Esophagus muscularis mucosa (tissue), 4 donors: ENCODE measurements at regions not wholly inside any gene's neighbourhood (a gene's known extent, or its start where the extent isn't known, plus 50 kb on each side); places are given as distances from the start of the nearest gene placed in this dataset.
"Not testable (repeated sequence)": the region's sequence is repeated elsewhere in the genome, so short reads cannot be mapped to it uniquely, and the experiment has no call there.

ENCODE experiments used
- DNase-seq: peaks from one replicate; pipeline ENCODE4 v3.0.0-alpha.2; 2017; ENCODE audit errors: extremely low spot score
- H3K27ac ChIP-seq, 4 donors: fragments of 200-600 bp; sonication (generic); replicated peaks in 1 of 4; 1 replicate in 3 of 4; 2 replicates in 1 of 4; pipeline ENCODE4 v1.5.1; 2016 to 2019; ENCODE audit warnings: mild to moderate bottlenecking in 1 of 4
- H3K27me3 ChIP-seq, 4 donors: fragments of 200-600 bp; sonication (generic); one replicate each; pipeline versions ENCODE4 v1.5.1 to v1.6.0; 2016 to 2019
- H3K36me3 ChIP-seq, 4 donors: fragments of 200-600 bp; sonication (generic); one replicate each; pipeline ENCODE4 v1.5.1; 2016 to 2019
- H3K4me1 ChIP-seq, 4 donors: fragments of 200-600 bp; sonication (generic); one replicate each; pipeline ENCODE4 v1.5.1; 2016 to 2019
- H3K4me3 ChIP-seq, 4 donors: fragments of 200-600 bp; sonication (generic); 1 replicate in 2 of 4; 2 replicates in 2 of 4; pipeline ENCODE4 v1.5.1; 2016 to 2019; ENCODE audit warnings: mild to moderate bottlenecking in 4 of 4, moderate library complexity in 1 of 4
- H3K9me3 ChIP-seq, 4 donors: fragments of 200-600 bp; sonication (generic); 1 replicate in 3 of 4; 2 replicates in 1 of 4; pipeline ENCODE4 v1.5.1; 2016 to 2019
- EP300 ChIP-seq: sonication (generic); formaldehyde crosslinking; IDR thresholded peaks from one replicate; pipeline ENCODE4 v1.6.1; 2017; ENCODE audit warnings: antibody characterized with exemption
- POLR2A ChIP-seq: fragments of 450-650 bp; IDR thresholded peaks from one replicate; pipeline ENCODE4 v1.6.1; 2017; ENCODE audit warnings: antibody characterized with exemption, moderate library complexity, mild to moderate bottlenecking, low read depth
- POLR2AphosphoS5 ChIP-seq, 2 donors: sonication (generic); formaldehyde crosslinking; IDR thresholded peaks; one replicate each; pipeline ENCODE4 v1.6.1; 2017; ENCODE audit warnings: antibody characterized with exemption in 2 of 2
- WGBS: methylation state at CpG from one replicate; pipeline ENCODE4 v1.1.5; 2018; 5-methylcytosine and 5-hydroxymethylcytosine counted together
- intact Hi-C: fragments of 100-400 bp; cut with DNase I; formaldehyde crosslinking; loops from one replicate; pipeline ENCODE4 v1.15.1; 2023
- TF ChIP-seq, protein P1 (sequence below), 3 experiments: fragments of 200-600 bp in 2 of 3; fragments of 450-650 bp in 1 of 3; sonication (generic) in 2 of 3; IDR thresholded peaks; one replicate each; pipeline ENCODE4 v1.5.1; 2017 to 2019; ENCODE audit warnings: antibody characterized with exemption in 3 of 3, mild to moderate bottlenecking in 2 of 3, moderate library complexity in 1 of 3

DNA sequence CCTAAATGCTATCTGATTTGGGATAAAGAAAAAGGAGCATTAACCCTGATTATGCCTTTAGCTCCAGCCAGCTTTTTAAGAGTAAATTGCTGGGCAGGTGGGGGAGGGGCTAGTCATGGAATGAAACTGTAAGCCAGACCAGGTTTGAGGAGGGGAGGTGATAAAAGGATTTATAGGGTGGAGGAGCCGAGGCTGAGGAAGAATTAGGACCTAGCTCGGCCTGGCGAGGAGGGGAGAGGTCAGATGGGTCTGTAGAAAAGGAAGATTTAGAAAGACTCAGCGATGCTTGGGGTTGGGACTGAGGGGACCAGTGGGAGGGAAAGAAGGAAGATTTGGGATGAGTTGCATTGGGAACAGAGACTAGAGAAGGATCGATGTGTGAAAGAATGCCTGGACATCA lies 583.8 kb upstream of the MDGA2 start:
- H3K4me3 ChIP-seq, H3K36me3 ChIP-seq, H3K9me3 ChIP-seq, H3K27ac ChIP-seq, intact Hi-C loops, H3K27me3 ChIP-seq, H3K4me1 ChIP-seq, DNase-seq: not testable (repeated sequence)
- 90% methylated on average over 5 of the region's 5 CpGs for WGBS

DNA sequence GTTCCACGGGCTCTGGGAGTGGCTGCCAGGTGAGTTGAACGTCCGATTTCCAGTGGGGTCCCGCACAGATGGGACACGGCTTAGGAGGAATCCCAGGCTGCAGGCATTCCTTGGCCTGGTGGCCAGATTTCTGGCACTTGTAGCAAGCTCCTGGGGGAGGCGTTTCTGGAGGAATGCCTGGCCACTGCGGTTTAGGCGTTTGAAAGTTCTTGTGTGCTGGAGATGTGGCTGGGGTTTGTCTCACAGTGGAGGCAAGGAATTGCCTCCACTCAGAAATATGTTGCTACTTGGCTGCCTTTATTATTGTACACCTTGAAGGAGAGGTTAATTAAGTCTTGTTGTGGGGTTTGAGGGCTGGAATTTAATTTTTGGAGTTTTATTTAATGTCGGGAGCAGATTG lies 583.3 kb upstream of the MDGA2 start:
- intact Hi-C loops, H3K27ac ChIP-seq: not testable (repeated sequence)
- 80% methylated on average over 8 of the region's 9 CpGs for WGBS

DNA sequence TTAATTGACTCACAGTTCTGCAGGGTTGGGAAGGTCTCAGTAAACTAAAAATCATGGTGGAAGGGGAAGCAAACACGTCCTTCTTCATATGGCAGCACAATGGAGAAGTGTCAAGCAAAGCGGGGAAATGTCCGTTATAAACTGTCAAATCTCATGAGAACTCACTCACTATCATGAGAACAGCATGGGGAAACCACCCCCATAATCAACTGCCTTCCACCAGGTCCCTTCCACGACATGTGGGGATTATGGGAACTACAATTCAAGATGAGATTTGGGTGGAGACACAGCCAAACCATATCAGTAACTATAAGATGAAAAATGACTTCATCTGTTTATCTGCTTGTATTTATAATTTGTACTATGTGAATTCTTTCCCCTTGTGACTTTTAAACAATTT lies 577.6 kb upstream of the MDGA2 start:
- Histone ChIP-seq H3K27me3 (no peaks in the 10 kb centered on the region), H3K4me3 (no peak overlapping the region), H3K9me3 (no peaks in the 10 kb centered on the region), H3K27ac (no peak overlapping the region), H3K4me1 (no peaks in the 10 kb centered on the region), H3K36me3 (no peaks in the 10 kb centered on the region)
- TF ChIP-seq EP300 (no peak), POLR2AphosphoS5 (IDR thresholded peaks at IDR 0.05) (no peak), POLR2A (no peak)
- TF ChIP-seq, protein P1, sequence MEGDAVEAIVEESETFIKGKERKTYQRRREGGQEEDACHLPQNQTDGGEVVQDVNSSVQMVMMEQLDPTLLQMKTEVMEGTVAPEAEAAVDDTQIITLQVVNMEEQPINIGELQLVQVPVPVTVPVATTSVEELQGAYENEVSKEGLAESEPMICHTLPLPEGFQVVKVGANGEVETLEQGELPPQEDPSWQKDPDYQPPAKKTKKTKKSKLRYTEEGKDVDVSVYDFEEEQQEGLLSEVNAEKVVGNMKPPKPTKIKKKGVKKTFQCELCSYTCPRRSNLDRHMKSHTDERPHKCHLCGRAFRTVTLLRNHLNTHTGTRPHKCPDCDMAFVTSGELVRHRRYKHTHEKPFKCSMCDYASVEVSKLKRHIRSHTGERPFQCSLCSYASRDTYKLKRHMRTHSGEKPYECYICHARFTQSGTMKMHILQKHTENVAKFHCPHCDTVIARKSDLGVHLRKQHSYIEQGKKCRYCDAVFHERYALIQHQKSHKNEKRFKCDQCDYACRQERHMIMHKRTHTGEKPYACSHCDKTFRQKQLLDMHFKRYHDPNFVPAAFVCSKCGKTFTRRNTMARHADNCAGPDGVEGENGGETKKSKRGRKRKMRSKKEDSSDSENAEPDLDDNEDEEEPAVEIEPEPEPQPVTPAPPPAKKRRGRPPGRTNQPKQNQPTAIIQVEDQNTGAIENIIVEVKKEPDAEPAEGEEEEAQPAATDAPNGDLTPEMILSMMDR (IDR thresholded peaks at IDR 0.05) = no peak
- intact Hi-C loops = no loop called here
- 89% methylated on average over 4 of the region's 4 CpGs for WGBS
- no peak for DNase-seq

More for the DNA sequence above, 583.3 kb upstream of the MDGA2 start:
- not testable (repeated sequence) for H3K9me3 ChIP-seq, H3K4me3 ChIP-seq, H3K4me1 ChIP-seq, H3K36me3 ChIP-seq, H3K27me3 ChIP-seq, DNase-seq

DNA sequence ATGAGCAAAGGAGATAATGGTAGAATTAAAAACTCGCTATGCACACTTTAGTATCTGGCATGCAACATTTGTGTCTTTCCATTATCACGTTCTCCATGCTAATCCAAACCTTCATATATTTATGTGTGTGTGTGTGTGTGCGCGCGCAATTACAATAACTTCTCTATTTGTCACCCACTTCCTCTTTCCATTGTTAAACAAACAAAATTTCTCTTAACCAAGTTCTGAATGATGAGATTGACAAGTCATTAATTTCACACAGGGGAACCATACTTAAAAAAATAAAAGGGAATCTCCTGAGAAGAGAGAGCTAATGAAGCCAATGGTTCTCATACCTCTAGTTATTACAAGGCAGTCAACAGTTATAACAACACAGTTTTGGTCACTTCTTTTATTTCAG lies 575.9 kb upstream of the MDGA2 start:
- Histone ChIP-seq H3K36me3 (no peaks in the 10 kb centered on the region), H3K27ac (no peak overlapping the region), H3K9me3 (no peaks in the 10 kb centered on the region), H3K4me3 (no peak overlapping the region), H3K27me3 (no peaks in the 10 kb centered on the region), H3K4me1 (no peaks in the 10 kb centered on the region)
- DNase-seq = no peak
- 71% methylated on average over 5 of the region's 5 CpGs for WGBS
- TF ChIP-seq POLR2A = no peak
- no peak for TF ChIP-seq EP300
- no peak for TF ChIP-seq POLR2AphosphoS5 (IDR thresholded peaks at IDR 0.05)
- TF ChIP-seq, protein P1 (IDR thresholded peaks at IDR 0.05) = no peak
- intact Hi-C loops = no loop called here

DNA sequence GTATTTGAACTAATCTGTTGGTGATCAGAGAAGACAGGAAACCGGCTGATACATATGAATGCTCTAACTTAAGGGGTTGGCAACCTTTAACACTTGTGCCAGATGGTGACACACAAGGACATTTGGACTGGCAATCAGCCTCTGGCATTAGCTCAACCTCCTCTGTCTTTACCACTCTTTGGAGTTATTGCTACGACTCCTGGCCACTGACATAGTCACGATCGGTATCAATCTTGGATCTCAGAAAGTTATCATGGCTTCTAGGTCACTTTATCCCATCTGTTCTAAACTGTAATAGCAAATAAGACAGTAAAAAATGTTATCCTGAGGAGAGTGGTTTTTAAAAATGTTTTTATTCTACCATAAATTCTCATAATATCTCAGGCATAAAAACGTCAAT lies 575.2 kb upstream of the MDGA2 start:
- Histone ChIP-seq H3K36me3 (no peaks in the 10 kb centered on the region), H3K27me3 (no peaks in the 10 kb centered on the region), H3K4me3 (no peak overlapping the region), H3K9me3 (no peaks in the 10 kb centered on the region), H3K4me1 (no peaks in the 10 kb centered on the region), H3K27ac (no peak overlapping the region)
- TF ChIP-seq POLR2AphosphoS5 (IDR thresholded peaks at IDR 0.05) = no peak
- TF ChIP-seq, protein P1 (IDR thresholded peaks at IDR 0.05) = no peak
- no peak for TF ChIP-seq EP300
- TF ChIP-seq POLR2A = no peak
- WGBS = 82% methylated on average over 5 of the region's 5 CpGs
- intact Hi-C loops = no loop called here
- DNase-seq = no peak

DNA sequence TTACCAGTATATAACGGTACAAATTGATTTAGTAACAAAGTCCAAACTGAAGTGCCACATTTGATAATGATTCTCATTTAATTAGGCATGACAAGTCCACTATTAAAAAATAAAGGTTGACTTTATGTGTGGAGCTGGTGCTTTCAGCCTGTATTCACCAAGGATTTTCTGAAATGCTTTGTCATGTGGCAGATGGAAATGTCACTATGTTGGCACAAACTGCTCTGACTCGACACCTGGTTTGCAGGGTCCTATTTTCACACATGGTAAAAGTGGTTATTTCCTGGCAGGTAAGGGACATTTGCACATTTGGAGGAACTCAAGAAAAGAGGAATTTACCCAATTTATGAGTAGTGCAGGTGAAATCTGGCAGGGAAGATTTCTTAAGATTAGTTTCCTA lies 572.6 kb upstream of the MDGA2 start:
- no peaks in the 10 kb centered on the region for H3K36me3 ChIP-seq
- 60% methylated on average over 2 of the region's 2 CpGs for WGBS
- H3K4me1 ChIP-seq = no peaks in the 10 kb centered on the region
- H3K4me3 ChIP-seq = no peak overlapping the region
- H3K9me3 ChIP-seq = no peaks in the 10 kb centered on the region
- TF ChIP-seq POLR2A (no peak), EP300 (no peak), POLR2AphosphoS5 (IDR thresholded peaks at IDR 0.05) (no peak)
- TF ChIP-seq, protein P1 (IDR thresholded peaks at IDR 0.05) = no peak
- H3K27me3 ChIP-seq = no peaks in the 10 kb centered on the region
- no peak for DNase-seq
- intact Hi-C loops = no loop called here
- no peak overlapping the region for H3K27ac ChIP-seq
